Epithelial cell of proximal tubule (primary cell): ENCODE measurements at regions not wholly inside any gene's neighbourhood (a gene's known extent, or its start where the extent isn't known, plus 50 kb on each side); places are given as distances from the start of the nearest gene placed in this dataset.
"Not testable (repeated sequence)": the region's sequence is repeated elsewhere in the genome, so short reads cannot be mapped to it uniquely, and the experiment has no call there.

Experiments
- DNase-seq: peaks from one replicate; pipeline ENCODE4 v3.0.0-alpha.2; 2011; ENCODE audit warnings: low read depth
- H3K4me3 ChIP-seq: 2 replicates; pipeline ENCODE4 v1.5.1; 2011; ENCODE audit warnings: low read depth, mild to moderate bottlenecking, low read length
- TF ChIP-seq, protein P1 (sequence below): conservative IDR thresholded peaks from 2 replicates; pipeline ENCODE4 v1.5.1; 2012; ENCODE audit warnings: low read depth, mild to moderate bottlenecking, low read length

DNA sequence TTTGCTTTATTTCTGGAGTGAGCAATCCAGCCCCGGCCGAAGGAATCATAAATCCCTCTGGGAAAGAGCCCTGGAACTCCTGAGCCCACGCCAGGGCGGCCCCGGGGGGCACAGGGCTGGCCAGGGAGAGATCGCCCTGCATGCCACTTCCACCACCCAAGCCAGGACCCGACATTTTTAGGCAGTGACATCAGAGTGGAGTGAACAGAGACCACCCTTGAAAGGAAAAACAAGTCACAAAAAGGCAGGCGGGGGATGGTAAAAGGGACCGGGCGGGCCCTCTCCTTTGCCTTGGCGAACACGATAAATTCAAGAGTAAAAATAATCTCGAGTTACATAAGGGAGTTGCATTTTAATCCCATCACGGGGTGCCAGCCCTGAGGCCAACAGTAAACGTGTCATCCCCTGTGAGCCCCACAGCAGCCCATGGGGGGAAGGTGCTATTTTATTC is 284.1 kb downstream of the C16orf95 start:
- DNase-seq = no peak
- TF ChIP-seq, protein P1, sequence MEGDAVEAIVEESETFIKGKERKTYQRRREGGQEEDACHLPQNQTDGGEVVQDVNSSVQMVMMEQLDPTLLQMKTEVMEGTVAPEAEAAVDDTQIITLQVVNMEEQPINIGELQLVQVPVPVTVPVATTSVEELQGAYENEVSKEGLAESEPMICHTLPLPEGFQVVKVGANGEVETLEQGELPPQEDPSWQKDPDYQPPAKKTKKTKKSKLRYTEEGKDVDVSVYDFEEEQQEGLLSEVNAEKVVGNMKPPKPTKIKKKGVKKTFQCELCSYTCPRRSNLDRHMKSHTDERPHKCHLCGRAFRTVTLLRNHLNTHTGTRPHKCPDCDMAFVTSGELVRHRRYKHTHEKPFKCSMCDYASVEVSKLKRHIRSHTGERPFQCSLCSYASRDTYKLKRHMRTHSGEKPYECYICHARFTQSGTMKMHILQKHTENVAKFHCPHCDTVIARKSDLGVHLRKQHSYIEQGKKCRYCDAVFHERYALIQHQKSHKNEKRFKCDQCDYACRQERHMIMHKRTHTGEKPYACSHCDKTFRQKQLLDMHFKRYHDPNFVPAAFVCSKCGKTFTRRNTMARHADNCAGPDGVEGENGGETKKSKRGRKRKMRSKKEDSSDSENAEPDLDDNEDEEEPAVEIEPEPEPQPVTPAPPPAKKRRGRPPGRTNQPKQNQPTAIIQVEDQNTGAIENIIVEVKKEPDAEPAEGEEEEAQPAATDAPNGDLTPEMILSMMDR = no peak
- no peak overlapping the region for H3K4me3 ChIP-seq

DNA sequence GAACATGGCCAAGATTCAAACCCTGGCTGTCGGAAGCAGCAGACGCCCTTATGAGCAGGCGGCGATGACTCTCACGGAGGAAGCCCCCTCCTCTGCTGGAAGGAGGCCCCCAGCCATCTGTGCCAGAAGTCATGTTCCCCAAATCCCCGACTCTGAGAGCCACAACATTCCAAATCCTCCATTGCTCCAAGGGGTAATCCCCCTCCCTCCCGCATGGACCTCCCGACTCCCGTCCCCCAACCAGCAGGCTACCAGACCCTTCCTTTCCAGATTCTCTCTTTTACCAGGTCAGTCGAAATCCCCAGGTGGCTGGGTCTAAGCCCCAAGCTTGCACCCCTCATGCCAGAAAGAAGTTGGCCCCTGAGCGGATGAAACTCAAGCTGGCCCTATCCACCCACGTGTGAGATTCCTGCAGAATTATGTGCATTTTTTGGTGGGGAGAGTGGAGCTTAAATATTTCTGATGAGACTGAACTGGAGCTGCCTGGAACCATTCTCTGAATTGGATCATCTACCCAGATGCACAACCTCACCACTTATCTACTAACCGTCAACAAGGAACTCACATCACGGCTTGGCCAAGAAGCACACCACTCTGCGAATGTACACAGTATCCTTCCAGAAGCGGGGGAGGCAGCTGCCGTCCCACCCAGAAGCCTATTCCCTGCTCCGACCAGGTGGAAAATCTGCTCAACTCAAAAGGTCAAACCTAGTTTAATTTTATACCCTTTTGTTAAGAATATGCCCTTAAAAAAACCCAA is 283.5 kb downstream of the C16orf95 start:
- DNase-seq = no peak
- H3K4me3 ChIP-seq = no peak overlapping the region
- TF ChIP-seq, protein P1 = no peak

DNA sequence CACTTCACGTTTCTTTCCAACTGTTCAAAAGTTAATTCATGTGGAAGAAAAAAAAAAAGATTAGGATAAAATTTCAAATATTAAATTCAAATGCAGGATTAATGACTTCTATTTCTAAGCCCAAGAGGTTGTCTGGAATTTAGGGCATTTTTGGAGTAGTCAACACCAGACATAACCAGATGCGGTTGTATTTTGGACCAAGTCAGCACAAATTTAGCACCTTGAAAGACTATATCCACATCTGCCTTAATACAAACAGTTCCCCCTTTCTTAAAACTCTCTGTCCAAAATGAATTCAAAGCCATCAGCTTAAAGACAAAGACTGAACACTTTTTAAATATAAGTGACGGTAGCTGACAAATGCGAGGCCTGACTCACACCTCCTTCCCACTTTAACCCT is 282.9 kb downstream of the C16orf95 start:
- DNase-seq = no peak
- H3K4me3 ChIP-seq = no peak overlapping the region
- TF ChIP-seq, protein P1 = no peak

DNA sequence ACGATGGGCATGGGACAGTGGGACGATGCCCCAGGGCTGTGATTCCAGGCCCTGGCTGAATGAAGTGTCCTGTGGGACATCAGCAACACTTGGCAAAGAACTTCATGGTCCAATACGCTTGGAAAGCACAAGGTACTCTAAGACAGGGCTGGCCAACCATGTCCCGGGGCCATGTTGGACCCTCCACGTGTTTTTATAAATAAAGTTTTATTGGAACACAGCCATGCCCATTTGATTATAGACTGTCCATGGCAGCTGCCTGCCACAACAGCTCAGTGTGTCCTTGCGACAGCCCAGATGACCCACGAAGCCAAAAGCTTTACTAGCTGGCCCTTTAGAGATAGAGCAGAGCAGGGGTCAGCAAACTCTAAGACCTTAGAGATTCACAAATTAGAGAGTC is 282.1 kb downstream of the C16orf95 start:
- TF ChIP-seq, protein P1 = no peak
- DNase-seq = no peak
- no peak overlapping the region for H3K4me3 ChIP-seq

DNA sequence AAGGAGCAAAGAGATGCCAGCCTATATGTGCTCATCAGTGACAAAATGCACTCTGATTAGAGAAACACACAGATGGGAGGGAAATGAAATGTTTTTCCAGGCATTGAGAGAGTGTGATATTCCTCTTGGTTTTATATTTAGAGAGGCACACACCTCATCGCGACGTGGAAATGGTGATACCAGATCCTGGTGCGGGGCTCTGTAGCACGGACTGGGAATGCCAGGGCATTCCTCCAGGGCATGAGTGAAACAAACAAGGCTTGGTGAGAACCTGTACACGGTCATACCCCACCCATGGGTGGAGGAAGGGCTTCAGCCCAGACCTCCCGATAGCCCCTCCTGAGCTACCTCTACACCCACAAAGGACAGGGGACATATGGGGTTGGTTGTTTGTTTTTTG is 280.2 kb downstream of the C16orf95 start:
- no peak for DNase-seq
- H3K4me3 ChIP-seq = no peak overlapping the region
- TF ChIP-seq, protein P1 = no peak

DNA sequence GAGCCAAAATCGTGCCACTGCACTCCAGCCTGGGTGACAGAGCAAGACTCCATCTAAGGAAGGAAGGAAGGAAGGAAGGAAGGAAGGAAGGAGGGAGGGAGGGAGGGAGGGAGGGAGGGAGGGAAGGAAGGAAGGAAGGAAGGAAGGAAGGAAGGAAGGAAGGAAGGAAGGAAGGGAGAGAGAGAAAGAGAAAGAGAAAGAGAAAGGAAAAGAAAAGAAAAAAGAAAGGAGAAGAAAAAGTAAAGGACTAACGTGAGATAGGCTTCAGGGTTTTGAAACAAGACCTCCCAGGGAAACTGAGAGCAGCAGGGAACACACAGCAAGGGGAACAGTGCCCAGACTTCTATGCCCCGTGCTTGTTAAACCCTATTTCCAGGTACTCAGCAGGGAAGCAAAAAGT is 278.7 kb downstream of the C16orf95 start:
- not testable (repeated sequence) for DNase-seq, H3K4me3 ChIP-seq

DNA sequence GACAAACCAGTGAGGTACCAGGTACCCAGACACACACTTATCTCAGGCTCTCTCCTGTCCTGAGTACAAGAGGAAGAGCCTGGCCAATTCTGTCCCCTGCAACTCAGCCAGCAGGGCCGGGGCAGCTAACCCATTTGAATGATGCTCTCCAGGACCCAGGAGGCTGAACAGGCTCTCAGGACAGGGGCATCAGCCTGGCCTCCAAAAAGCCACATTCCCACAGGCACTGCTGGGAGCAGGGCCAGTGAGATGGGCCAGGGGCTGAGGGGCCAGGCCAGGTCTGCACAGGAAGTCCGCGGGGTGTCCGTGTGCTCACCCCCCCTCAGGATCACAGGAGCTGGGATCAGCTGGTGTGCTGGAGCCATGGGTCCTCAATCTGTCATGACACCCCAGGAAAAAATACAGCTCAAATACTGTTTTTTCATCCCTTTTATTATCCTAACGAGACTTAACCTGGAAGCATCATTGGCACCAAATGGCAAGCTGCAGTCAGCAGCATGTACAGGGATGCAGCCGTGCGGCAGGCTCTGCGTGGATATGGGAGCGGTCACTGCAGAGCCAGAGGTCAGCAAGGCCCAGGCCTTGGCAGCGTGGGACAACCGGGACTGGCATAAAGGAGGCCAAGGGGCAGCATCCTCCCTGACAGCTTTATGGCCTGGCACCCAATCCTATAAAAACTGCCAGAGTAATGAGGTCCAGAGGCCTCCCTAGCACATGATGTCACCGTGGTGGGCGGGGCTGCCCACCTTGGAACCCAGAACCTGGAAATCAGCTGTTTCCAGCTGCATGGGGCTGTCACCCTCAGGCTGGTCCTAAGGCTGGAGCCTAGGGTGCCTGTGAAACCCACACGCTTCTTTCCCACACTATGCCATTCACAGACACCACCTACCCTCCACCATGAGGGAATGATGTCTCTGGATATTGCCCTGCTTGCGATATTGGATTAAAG is 276.7 kb downstream of the C16orf95 start:
- no peak overlapping the region for H3K4me3 ChIP-seq
- no peak for DNase-seq
- TF ChIP-seq, protein P1 = no peak
